GM10266 (cell line): ENCODE measurements at regions not wholly inside any gene's neighbourhood (a gene's known extent, or its start where the extent isn't known, plus 50 kb on each side); places are given as distances from the start of the nearest gene placed in this dataset.

ENCODE experiments used
- DNase-seq: peaks from one replicate; pipeline ENCODE4 v3.0.0; 2012; ENCODE audit errors: extremely low spot score
- TF ChIP-seq, protein P1 (sequence below): IDR thresholded peaks from 2 replicates; pipeline ENCODE4 v1.5.1; 2012; ENCODE audit warnings: mild to moderate bottlenecking, low read depth; ENCODE audit not compliant: control insufficient read depth, insufficient read depth; ENCODE audit errors: missing control alignments

DNA sequence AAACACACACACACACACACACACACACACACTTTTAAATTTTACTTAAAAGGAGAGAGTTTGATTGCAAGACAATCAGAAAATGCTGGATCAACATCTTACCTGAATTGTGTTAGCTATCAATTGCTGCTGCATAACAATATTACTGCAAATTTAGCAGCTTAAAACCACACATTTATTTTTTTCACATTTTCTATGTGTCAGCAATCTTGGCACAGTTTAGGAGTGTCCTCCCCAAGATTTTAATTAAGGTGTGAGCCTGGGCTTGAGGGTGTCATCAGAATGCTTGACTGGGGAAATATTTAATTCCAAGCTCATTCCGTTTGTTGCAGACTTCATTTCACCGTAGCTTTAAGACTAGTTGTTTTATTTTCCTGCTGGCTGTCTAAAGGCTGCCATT is 431.0 kb upstream of the GJE1 start:
- DNase-seq = no peak
- TF ChIP-seq, protein P1, sequence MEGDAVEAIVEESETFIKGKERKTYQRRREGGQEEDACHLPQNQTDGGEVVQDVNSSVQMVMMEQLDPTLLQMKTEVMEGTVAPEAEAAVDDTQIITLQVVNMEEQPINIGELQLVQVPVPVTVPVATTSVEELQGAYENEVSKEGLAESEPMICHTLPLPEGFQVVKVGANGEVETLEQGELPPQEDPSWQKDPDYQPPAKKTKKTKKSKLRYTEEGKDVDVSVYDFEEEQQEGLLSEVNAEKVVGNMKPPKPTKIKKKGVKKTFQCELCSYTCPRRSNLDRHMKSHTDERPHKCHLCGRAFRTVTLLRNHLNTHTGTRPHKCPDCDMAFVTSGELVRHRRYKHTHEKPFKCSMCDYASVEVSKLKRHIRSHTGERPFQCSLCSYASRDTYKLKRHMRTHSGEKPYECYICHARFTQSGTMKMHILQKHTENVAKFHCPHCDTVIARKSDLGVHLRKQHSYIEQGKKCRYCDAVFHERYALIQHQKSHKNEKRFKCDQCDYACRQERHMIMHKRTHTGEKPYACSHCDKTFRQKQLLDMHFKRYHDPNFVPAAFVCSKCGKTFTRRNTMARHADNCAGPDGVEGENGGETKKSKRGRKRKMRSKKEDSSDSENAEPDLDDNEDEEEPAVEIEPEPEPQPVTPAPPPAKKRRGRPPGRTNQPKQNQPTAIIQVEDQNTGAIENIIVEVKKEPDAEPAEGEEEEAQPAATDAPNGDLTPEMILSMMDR = no peak

DNA sequence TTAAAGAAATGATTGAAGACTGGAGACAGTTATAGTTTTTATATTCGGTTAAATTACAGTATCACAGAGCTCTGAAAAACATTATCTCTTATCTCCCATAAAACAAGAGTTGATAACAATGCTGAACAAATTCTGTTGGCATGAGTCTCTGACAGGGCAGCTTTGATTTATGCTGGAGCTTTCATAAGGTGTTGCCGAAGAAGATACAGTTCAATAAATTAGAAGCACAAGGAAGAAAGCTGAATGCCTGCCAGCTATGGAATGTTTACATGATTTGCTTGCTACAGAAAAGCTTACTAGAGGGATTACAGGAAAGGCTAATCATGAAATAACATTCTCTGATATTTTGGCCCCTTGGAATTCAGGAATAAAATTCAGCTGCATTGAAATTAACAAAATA is 431.9 kb upstream of the GJE1 start:
- TF ChIP-seq, protein P1 = no peak
- DNase-seq = no peak

DNA sequence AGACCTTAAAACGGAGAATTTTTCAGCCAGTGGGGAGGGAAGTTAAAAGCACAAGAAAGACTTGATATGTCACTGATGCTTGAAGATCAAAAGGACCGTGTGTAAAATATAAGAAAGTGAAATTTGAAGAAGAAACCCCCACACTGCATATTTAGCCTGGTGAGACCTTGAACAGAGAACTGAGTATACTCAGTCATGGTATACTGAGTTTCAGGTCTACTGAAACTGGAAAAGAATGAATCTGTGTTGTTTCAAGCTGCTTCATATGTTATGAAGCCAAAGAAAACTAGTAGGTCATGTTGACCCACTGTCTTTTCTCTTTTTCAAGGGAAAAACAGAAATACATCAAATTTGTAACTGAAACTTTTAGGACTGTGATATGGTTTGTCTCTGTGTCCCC is 443.8 kb upstream of the GJE1 start:
- DNase-seq = no peak
- TF ChIP-seq, protein P1 = no peak

DNA sequence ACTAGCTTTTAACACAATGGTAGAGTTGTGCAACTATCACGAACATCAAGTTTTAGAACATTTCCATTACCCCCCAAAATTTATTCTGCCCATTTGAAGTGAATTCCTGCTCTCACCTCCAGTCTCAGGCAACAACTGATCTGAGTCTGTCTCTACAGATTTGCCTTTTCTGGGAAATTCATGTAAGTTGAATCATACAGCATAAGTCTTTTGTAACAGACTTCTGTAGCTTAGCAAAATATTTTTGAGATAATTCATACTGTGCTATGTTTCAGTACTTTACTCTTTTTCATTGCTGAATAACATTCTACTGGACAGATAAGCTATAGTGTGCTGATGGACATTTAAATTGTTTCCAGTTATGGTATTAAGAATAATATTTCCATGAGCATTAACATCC is 447.3 kb upstream of the GJE1 start:
- no peak for DNase-seq
- TF ChIP-seq, protein P1 = no peak

DNA sequence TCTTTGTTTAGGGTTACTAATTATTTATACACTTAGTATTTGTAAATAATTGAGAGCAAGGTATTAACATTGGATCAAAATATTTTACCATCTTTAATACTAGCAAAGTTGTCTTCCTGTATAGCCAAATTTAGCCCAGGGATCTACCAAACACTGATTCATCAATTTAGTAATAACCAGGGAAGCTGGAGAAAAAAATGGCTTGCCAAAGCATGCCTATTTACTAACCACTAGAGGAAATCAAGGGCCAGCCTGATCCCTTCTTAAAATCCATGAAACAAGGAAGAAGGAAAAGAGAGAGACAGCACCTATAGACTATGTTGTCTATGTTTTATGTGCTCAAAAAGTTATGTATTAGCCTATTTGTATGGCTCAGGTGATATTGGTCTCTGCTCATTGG is 450.3 kb upstream of the GJE1 start:
- DNase-seq = no peak

DNA sequence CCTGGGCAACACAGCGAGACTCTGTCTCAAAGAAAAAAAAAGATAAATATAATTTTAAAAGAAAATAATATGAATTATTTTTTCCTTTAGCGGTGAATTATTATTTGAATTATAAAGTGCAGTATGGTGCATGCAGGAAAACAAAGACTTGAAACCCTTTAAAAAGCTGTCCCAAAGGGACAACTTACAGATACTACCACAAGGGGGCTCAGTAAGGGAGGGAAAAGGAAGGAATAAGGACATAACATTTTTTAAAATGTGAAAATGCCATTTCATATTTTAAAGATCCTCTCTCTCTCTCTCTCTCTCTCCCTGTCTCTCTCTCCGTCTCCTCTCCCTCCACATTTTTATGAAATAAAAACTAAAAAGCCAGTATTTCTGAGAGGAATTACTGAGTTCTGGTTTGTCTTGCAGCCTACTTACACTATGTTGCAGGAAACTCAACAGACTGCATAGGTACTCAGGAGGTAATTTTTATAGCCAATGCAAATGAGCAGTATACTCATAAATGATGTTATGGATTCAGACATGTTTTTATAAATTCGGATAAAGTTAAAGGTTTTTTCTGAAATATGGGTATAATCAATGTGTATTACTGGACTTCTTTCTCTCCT is 455.0 kb upstream of the GJE1 start:
- no peak for DNase-seq
- TF ChIP-seq, protein P1 = peak; percentile 50

More for the DNA sequence above, 450.3 kb upstream of the GJE1 start:
- TF ChIP-seq, protein P1 = no peak

DNA sequence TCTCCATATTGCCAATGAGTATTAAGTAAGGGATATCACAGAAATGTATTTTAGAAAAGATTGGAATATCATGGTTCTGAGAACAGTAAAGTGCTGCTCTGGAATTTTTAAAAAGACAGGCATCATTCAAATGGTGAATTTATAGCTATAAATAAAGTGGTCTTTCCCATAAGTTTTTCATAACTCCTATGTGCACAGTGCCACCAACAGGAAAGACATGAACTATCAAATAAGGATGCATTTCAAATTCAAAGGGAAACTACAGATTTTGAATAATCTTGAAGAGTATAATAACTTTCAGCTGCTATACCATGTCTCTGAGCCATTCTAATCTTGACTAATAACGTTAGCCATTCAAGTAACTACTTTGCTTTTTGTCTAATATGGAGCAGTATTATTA is 456.8 kb upstream of the GJE1 start:
- no peak for DNase-seq
- TF ChIP-seq, protein P1 = no peak
